GM12878 (cell line): ENCODE measurements at regions not wholly inside any gene's neighbourhood (a gene's known extent, or its start where the extent isn't known, plus 50 kb on each side); places are given as distances from the start of the nearest gene placed in this dataset.

Experiments used
- CEBPZ ChIP-seq: fragments of 150-350 bp; IDR thresholded peaks from 2 replicates; pipeline ENCODE4 v1.6.1; 2016; ENCODE audit warnings: low read depth, low read length
- CUX1 ChIP-seq: IDR thresholded peaks from 2 replicates; pipeline ENCODE4 v1.6.1; 2012; ENCODE audit warnings: improper control_type of control experiment, low read depth, low read length; ENCODE audit not compliant: insufficient replicate concordance
- E2F4 ChIP-seq: IDR thresholded peaks from 2 replicates; pipeline ENCODE4 v1.6.1; 2012; ENCODE audit warnings: low read depth, low read length, improper control_type of control experiment
- KAT2A ChIP-seq: conservative IDR thresholded peaks from 2 replicates; pipeline ENCODE4 v1.6.1; 2011; ENCODE audit warnings: low read depth, low read length; ENCODE audit not compliant: control insufficient read depth
- RAD21 ChIP-seq: IDR thresholded peaks from 2 replicates; pipeline ENCODE4 v1.6.1; 2011; ENCODE audit warnings: mild to moderate bottlenecking, low read depth, low read length, moderate library complexity; ENCODE audit not compliant: insufficient read depth
- SMAD5 ChIP-seq: IDR thresholded peaks from 2 replicates; pipeline ENCODE4 v1.6.1; 2016; ENCODE audit warnings: antibody characterized with exemption, low read depth
- USF2 ChIP-seq: IDR thresholded peaks from 2 replicates; pipeline ENCODE4 v1.6.1; 2011; ENCODE audit warnings: low read depth, low read length, improper control_type of control experiment, borderline replicate concordance
- ZBED1 ChIP-seq: IDR thresholded peaks from 2 replicates; pipeline ENCODE4 v1.6.1; 2016; ENCODE audit warnings: borderline replicate concordance
- ZNF207 ChIP-seq: fragments of 450-650 bp; IDR thresholded peaks from 2 replicates; pipeline ENCODE4 v1.6.1; 2014; ENCODE audit warnings: antibody characterized with exemption, mild to moderate bottlenecking, borderline replicate concordance

GRCh38 chr14:48622980-48623379, 947.6 kb upstream of the MDGA2 start (continued):
- no peak for TF ChIP-seq E2F4
- no peak for TF ChIP-seq KAT2A
- TF ChIP-seq USF2, result no peak
- no peak for TF ChIP-seq CEBPZ
- no peak for TF ChIP-seq ZBED1
- no peak for TF ChIP-seq RAD21
- TF ChIP-seq SMAD5, result no peak
- no peak for TF ChIP-seq ZNF207
- TF ChIP-seq CUX1, result no peak
